HL-60/S4 (cell line): ENCODE measurements at regions not wholly inside any gene's neighbourhood (a gene's known extent, or its start where the extent isn't known, plus 50 kb on each side); places are given as distances from the start of the nearest gene placed in this dataset.

Experiments used
- in situ Hi-C: fragments of 300-500 bp; cut with MboI; formaldehyde crosslinking; loops from 2 replicates; pipeline ENCODE4 v1.14.3; 2022; ENCODE audit warnings: low sequenced_read_pairs

GRCh38 chr9:135219676-135220600 lies 132.5 kb downstream of the OLFM1 start:
- in situ Hi-C loops: no loop called here

GRCh38 chr9:135220601-135221575 lies 133.4 kb downstream of the OLFM1 start:
- in situ Hi-C loops: no loop called here

GRCh38 chr9:135221576-135221950 lies 134.1 kb downstream of the OLFM1 start:
- in situ Hi-C loops: no loop called here

GRCh38 chr9:135221951-135222631 lies 134.6 kb downstream of the OLFM1 start:
- in situ Hi-C loops: no loop called here

- in situ Hi-C loops: no loop called here
These were observed 135.7 kb downstream of the OLFM1 start for GRCh38 chr9:135222881-135223760.

- in situ Hi-C loops: no loop called here
These were observed 136.4 kb downstream of the OLFM1 start for GRCh38 chr9:135223831-135224230.

GRCh38 chr9:135224286-135224877 lies 136.9 kb downstream of the OLFM1 start:
- in situ Hi-C loops: no loop called here

GRCh38 chr9:135224921-135225541 lies 137.6 kb downstream of the OLFM1 start:
- in situ Hi-C loops: no loop called here

GRCh38 chr9:135225619-135226228 lies 138.3 kb downstream of the OLFM1 start:
- in situ Hi-C loops: no loop called here

GRCh38 chr9:135226369-135227050 lies 139.0 kb downstream of the OLFM1 start:
- in situ Hi-C loops: no loop called here

GRCh38 chr9:135227641-135228251 lies 140.3 kb downstream of the OLFM1 start:
- in situ Hi-C loops: no loop called here

GRCh38 chr9:135228345-135228982 lies 141.0 kb downstream of the OLFM1 start:
- in situ Hi-C loops: no loop called here

- in situ Hi-C loops: no loop called here
These were observed 141.6 kb downstream of the OLFM1 start for GRCh38 chr9:135228983-135229625.

- in situ Hi-C loops: no loop called here
These were observed 142.4 kb downstream of the OLFM1 start for GRCh38 chr9:135229701-135230385.

- in situ Hi-C loops: no loop called here
These were observed 142.9 kb downstream of the OLFM1 start for GRCh38 chr9:135230386-135230765.

GRCh38 chr9:135230817-135231520 lies 143.5 kb downstream of the OLFM1 start:
- in situ Hi-C loops: no loop called here
